Neural progenitor cell (in vitro differentiated cells): ENCODE measurements at regions not wholly inside any gene's neighbourhood (a gene's known extent, or its start where the extent isn't known, plus 50 kb on each side); places are given as distances from the start of the nearest gene placed in this dataset.

Experiments
- DNase-seq: peaks from one replicate; pipeline ENCODE4 v3.0.0-alpha.2; 2016; ENCODE audit warnings: low spot score
- H2AFZ ChIP-seq: fragments of 200-600 bp; sonication (generic); replicated peaks from 2 replicates; pipeline ENCODE4 v1.6.1; 2016; ENCODE audit warnings: antibody characterized with exemption
- H3F3A ChIP-seq: fragments of 200-600 bp; sonication (generic); 2 replicates; pipeline ENCODE4 v1.6.1; 2016; ENCODE audit warnings: antibody characterized with exemption, low read depth
- H3K27ac ChIP-seq: fragments of 200-600 bp; sonication (generic); 2 replicates; pipeline ENCODE4 v1.5.1; 2016; ENCODE audit warnings: mild to moderate bottlenecking
- H3K27me3 ChIP-seq: fragments of 200-600 bp; sonication (generic); 2 replicates; pipeline ENCODE4 v1.6.1; 2016; ENCODE audit warnings: mild to moderate bottlenecking, moderate library complexity
- H3K36me3 ChIP-seq: fragments of 200-600 bp; sonication (generic); 2 replicates; pipeline ENCODE4 v1.5.1; 2016
- H3K4me1 ChIP-seq: fragments of 200-600 bp; sonication (generic); 2 replicates; pipeline ENCODE4 v1.6.1; 2016; ENCODE audit warnings: mixed run types
- H3K4me2 ChIP-seq: fragments of 200-600 bp; sonication (generic); 2 replicates; pipeline ENCODE4 v1.6.1; 2016
- H3K4me3 ChIP-seq: fragments of 200-600 bp; sonication (generic); 2 replicates; pipeline ENCODE4 v1.5.1; 2016
- H3K79me2 ChIP-seq: fragments of 200-600 bp; sonication (generic); 2 replicates; pipeline ENCODE4 v1.6.1; 2016; ENCODE audit warnings: low read depth
- H3K9ac ChIP-seq: fragments of 200-600 bp; sonication (generic); 2 replicates; pipeline ENCODE4 v1.6.1; 2016
- H3K9me3 ChIP-seq: fragments of 200-600 bp; sonication (generic); 2 replicates; pipeline ENCODE4 v1.5.1; 2016; ENCODE audit warnings: low read depth
- H4K20me1 ChIP-seq: fragments of 200-600 bp; sonication (generic); 2 replicates; pipeline ENCODE4 v1.6.1; 2016; ENCODE audit warnings: low read depth
- H3K27ac Mint-ChIP-seq: 3 replicates; pipeline ENCODE4 v1.8.0; 2021; ENCODE audit warnings: mixed read lengths
- H3K27me3 Mint-ChIP-seq: 2 replicates; pipeline ENCODE4 v1.8.0; 2022; ENCODE audit warnings: low read depth, mild to moderate bottlenecking, inconsistent platforms, moderate library complexity, mixed read lengths; ENCODE audit not compliant: insufficient read depth
- H3K36me3 Mint-ChIP-seq: 3 replicates; pipeline ENCODE4 v1.8.0; 2021; ENCODE audit warnings: mixed read lengths
- H3K4me1 Mint-ChIP-seq: 3 replicates; pipeline ENCODE4 v1.8.0; 2021; ENCODE audit warnings: mixed read lengths
- H3K4me3 Mint-ChIP-seq: 3 replicates; pipeline ENCODE4 v1.8.0; 2021; ENCODE audit warnings: mild to moderate bottlenecking, moderate library complexity, mixed read lengths
- H3K9me3 Mint-ChIP-seq: 3 replicates; pipeline ENCODE4 v1.8.0; 2020; ENCODE audit warnings: mixed read lengths
- CTCF ChIP-seq: fragments of 200-600 bp; sonication (generic); IDR thresholded peaks from 2 replicates; pipeline ENCODE4 v1.5.1; 2017; ENCODE audit warnings: antibody characterized with exemption, mild to moderate bottlenecking
- EZH2 ChIP-seq: fragments of 200-600 bp; sonication (generic); IDR thresholded peaks from 2 replicates; pipeline ENCODE4 v1.6.1; 2017; ENCODE audit warnings: antibody characterized with exemption, mild to moderate bottlenecking, moderate library complexity
- EZH2phosphoT487 ChIP-seq: fragments of 200-600 bp; sonication (generic); IDR thresholded peaks from 2 replicates; pipeline ENCODE4 v1.6.1; 2017; ENCODE audit warnings: antibody characterized with exemption

GRCh38 chr13:54836273-54836672, 1807.7 kb downstream of the OLFM4 start:
- H3K9me3 Mint-ChIP-seq = no peaks in the 10 kb centered on the region
- H3K4me1 Mint-ChIP-seq = no peaks in the 10 kb centered on the region
- H3K4me2 ChIP-seq = no peak overlapping the region
- H4K20me1 ChIP-seq = no peaks in the 10 kb centered on the region
- TF ChIP-seq EZH2phosphoT487 (no peak), EZH2 (no peak), CTCF (no peak)
- no peak overlapping the region for H3K27ac Mint-ChIP-seq
- H3F3A ChIP-seq = no peaks in the 10 kb centered on the region
- no peaks in the 10 kb centered on the region for H3K36me3 ChIP-seq
- no peaks in the 10 kb centered on the region for H3K4me1 ChIP-seq
- H3K9ac ChIP-seq = no peak overlapping the region
- H3K27ac ChIP-seq = no peak overlapping the region
- no peak overlapping the region for H3K4me3 Mint-ChIP-seq
- DNase-seq = no peak
- no peaks in the 10 kb centered on the region for H3K36me3 Mint-ChIP-seq
- H2AFZ ChIP-seq = no peak overlapping the region
- H3K79me2 ChIP-seq = no peaks in the 10 kb centered on the region
- H3K27me3 Mint-ChIP-seq = no peaks in the 10 kb centered on the region
- H3K9me3 ChIP-seq = no peaks in the 10 kb centered on the region
- H3K4me3 ChIP-seq = no peak overlapping the region
- no peaks in the 10 kb centered on the region for H3K27me3 ChIP-seq

GRCh38 chr13:54841682-54842081, 1813.1 kb downstream of the OLFM4 start:
- no peak overlapping the region for H3K27ac Mint-ChIP-seq
- no peaks in the 10 kb centered on the region for H3K9me3 Mint-ChIP-seq
- Histone ChIP-seq H4K20me1 (no peaks in the 10 kb centered on the region), H3K4me3 (no peak overlapping the region), H3K4me2 (no peak overlapping the region), H3K9me3 (no peaks in the 10 kb centered on the region), H3K9ac (no peak overlapping the region), H2AFZ (no peak overlapping the region), H3K27ac (no peak overlapping the region), H3F3A (no peaks in the 10 kb centered on the region), H3K79me2 (no peaks in the 10 kb centered on the region), H3K36me3 (no peaks in the 10 kb centered on the region), H3K27me3 (no peaks in the 10 kb centered on the region), H3K4me1 (no peaks in the 10 kb centered on the region)
- no peaks in the 10 kb centered on the region for H3K36me3 Mint-ChIP-seq
- H3K27me3 Mint-ChIP-seq = no peaks in the 10 kb centered on the region
- TF ChIP-seq EZH2 = no peak
- no peak for TF ChIP-seq CTCF
- no peak for TF ChIP-seq EZH2phosphoT487
- DNase-seq = no peak
- H3K4me3 Mint-ChIP-seq = no peak overlapping the region
- no peaks in the 10 kb centered on the region for H3K4me1 Mint-ChIP-seq

- Histone ChIP-seq H3K4me3 (no peak overlapping the region), H3K4me1 (no peaks in the 10 kb centered on the region), H3K36me3 (no peaks in the 10 kb centered on the region), H2AFZ (no peak overlapping the region), H3K9ac (no peak overlapping the region), H4K20me1 (no peaks in the 10 kb centered on the region), H3K27me3 (no peaks in the 10 kb centered on the region), H3K9me3 (no peaks in the 10 kb centered on the region), H3K79me2 (no peaks in the 10 kb centered on the region), H3K27ac (no peak overlapping the region), H3K4me2 (no peak overlapping the region), H3F3A (no peaks in the 10 kb centered on the region)
- no peaks in the 10 kb centered on the region for H3K4me1 Mint-ChIP-seq
- H3K36me3 Mint-ChIP-seq = no peaks in the 10 kb centered on the region
- no peak overlapping the region for H3K4me3 Mint-ChIP-seq
- TF ChIP-seq CTCF = no peak
- no peak for TF ChIP-seq EZH2
- TF ChIP-seq EZH2phosphoT487 = no peak
- H3K9me3 Mint-ChIP-seq = no peaks in the 10 kb centered on the region
- H3K27ac Mint-ChIP-seq = no peak overlapping the region
- peak; percentile 7 for DNase-seq
- no peaks in the 10 kb centered on the region for H3K27me3 Mint-ChIP-seq
Observed at GRCh38 chr13:54845351-54845965, 1816.8 kb downstream of the OLFM4 start.
